ENCODE measurements at regions not wholly inside any gene's neighbourhood (a gene's known extent, or its start where the extent isn't known, plus 50 kb on each side); places are given as distances from the start of the nearest gene placed in this dataset.
A peak's percentile ranks its signal among the peaks of the same experiment; 100 is the strongest.

DNA sequence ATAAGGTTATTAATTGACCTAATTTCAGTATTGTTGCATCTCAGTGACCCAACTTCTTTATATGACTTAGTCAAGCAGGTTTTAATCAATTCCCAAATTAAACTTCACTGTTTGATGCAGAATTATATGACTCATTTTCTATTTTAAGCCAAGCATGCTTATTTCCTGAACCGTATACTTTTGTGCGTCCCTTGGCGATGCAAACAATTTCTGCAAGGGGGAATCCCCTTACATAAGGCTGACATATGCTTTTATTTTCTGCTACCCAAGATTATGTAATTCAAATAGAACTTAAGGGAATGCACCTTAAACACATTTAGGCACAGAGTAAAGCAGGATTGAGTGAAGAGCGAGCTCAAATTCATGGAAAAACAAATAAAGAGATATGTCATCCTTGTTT is 303.9 kb downstream of the PDCD6IP start:
- DNase-seq (ENCODE audit: low read depth in 1 of 2, low spot score in 1 of 2): no peak
- Histone ChIP-seq H3K27me3 (ENCODE audit: insufficient read depth, poor library complexity, severe bottlenecking) (no peaks in the 10 kb centered on the region), H3K27ac (replicated peaks) (no peak overlapping the region), H3K4me3 (replicated peaks; ENCODE audit: insufficient read depth, low read length) (no peak overlapping the region)
- TF ChIP-seq SPI1 (IDR thresholded peaks at IDR 0.05; ENCODE audit: borderline replicate concordance, low read depth) (no peak), POLR2AphosphoS5 (IDR thresholded peaks at IDR 0.05; ENCODE audit: low read depth) (no peak), GABPA (IDR thresholded peaks at IDR 0.05; ENCODE audit: low read depth) (no peak)
- TF ChIP-seq, protein P1, sequence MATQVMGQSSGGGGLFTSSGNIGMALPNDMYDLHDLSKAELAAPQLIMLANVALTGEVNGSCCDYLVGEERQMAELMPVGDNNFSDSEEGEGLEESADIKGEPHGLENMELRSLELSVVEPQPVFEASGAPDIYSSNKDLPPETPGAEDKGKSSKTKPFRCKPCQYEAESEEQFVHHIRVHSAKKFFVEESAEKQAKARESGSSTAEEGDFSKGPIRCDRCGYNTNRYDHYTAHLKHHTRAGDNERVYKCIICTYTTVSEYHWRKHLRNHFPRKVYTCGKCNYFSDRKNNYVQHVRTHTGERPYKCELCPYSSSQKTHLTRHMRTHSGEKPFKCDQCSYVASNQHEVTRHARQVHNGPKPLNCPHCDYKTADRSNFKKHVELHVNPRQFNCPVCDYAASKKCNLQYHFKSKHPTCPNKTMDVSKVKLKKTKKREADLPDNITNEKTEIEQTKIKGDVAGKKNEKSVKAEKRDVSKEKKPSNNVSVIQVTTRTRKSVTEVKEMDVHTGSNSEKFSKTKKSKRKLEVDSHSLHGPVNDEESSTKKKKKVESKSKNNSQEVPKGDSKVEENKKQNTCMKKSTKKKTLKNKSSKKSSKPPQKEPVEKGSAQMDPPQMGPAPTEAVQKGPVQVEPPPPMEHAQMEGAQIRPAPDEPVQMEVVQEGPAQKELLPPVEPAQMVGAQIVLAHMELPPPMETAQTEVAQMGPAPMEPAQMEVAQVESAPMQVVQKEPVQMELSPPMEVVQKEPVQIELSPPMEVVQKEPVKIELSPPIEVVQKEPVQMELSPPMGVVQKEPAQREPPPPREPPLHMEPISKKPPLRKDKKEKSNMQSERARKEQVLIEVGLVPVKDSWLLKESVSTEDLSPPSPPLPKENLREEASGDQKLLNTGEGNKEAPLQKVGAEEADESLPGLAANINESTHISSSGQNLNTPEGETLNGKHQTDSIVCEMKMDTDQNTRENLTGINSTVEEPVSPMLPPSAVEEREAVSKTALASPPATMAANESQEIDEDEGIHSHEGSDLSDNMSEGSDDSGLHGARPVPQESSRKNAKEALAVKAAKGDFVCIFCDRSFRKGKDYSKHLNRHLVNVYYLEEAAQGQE (IDR thresholded peaks at IDR 0.05; ENCODE audit: insufficient replicate concordance, low read depth): no peak
- TF ChIP-seq, protein P2, sequence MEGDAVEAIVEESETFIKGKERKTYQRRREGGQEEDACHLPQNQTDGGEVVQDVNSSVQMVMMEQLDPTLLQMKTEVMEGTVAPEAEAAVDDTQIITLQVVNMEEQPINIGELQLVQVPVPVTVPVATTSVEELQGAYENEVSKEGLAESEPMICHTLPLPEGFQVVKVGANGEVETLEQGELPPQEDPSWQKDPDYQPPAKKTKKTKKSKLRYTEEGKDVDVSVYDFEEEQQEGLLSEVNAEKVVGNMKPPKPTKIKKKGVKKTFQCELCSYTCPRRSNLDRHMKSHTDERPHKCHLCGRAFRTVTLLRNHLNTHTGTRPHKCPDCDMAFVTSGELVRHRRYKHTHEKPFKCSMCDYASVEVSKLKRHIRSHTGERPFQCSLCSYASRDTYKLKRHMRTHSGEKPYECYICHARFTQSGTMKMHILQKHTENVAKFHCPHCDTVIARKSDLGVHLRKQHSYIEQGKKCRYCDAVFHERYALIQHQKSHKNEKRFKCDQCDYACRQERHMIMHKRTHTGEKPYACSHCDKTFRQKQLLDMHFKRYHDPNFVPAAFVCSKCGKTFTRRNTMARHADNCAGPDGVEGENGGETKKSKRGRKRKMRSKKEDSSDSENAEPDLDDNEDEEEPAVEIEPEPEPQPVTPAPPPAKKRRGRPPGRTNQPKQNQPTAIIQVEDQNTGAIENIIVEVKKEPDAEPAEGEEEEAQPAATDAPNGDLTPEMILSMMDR (IDR thresholded peaks at IDR 0.05; ENCODE audit: insufficient read depth, low read length): no peak

DNA sequence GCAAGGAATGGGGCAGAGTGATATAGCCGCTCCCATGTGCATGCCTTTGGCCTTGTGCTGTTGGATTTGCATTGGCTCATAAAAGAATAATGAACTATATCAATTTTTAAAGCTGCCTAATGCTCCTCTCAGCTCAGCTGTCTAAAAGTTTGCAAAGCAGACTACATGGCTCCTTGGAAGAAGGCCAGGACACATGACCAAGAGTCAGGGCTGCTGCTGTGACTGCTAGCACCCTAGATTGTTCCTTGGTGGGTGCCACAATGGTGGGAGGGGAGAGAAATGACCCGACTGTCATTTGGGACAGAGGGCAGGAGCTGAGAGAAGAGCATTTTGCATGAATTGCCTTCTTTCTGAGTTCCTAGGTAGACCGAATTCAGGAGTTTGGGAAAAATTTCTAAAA is 307.9 kb downstream of the PDCD6IP start:
- Histone ChIP-seq H3K4me3 (replicated peaks; ENCODE audit: insufficient read depth, low read length) (no peak overlapping the region), H3K27ac (replicated peaks) (no peak overlapping the region), H3K27me3 (ENCODE audit: insufficient read depth, poor library complexity, severe bottlenecking) (no peaks in the 10 kb centered on the region)
- no peak for DNase-seq (ENCODE audit: low read depth in 1 of 2, low spot score in 1 of 2)
- TF ChIP-seq POLR2AphosphoS5 (IDR thresholded peaks at IDR 0.05; ENCODE audit: low read depth): no peak
- TF ChIP-seq, protein P2 (IDR thresholded peaks at IDR 0.05; ENCODE audit: insufficient read depth, low read length): no peak

DNA sequence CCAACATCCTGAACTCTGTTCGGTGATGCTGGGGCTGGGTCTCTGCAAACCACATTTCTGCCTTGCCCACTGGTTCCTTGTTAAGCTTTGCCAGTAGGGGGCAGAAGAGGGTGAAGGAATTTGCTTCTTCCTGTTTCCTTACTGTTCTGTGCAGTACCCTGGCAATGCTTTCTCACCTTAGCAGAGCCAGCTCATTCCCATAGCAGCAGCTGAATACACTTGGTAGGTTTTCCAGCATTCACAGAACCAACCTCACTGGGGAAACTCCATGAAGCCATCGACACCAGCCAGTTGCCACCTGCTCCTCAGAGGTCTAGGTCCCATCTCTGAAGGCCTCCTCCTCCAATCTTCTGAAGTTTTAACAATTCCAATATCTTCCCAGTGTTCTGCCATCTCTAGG is 308.4 kb downstream of the PDCD6IP start:
- H3K27me3 ChIP-seq (ENCODE audit: insufficient read depth, poor library complexity, severe bottlenecking): no peaks in the 10 kb centered on the region
- TF ChIP-seq, protein P2 (IDR thresholded peaks at IDR 0.05; ENCODE audit: insufficient read depth, low read length): peak; percentile 48
- TF ChIP-seq POLR2AphosphoS5 (IDR thresholded peaks at IDR 0.05; ENCODE audit: low read depth) (no peak), SPI1 (IDR thresholded peaks at IDR 0.05; ENCODE audit: borderline replicate concordance, low read depth) (peak; percentile 8; the same call in 1 of the 2 replicates)
- peak; percentile 21 to 39 for DNase-seq (ENCODE audit: low read depth in 1 of 2, low spot score in 1 of 2)
- no peak overlapping the region for H3K27ac ChIP-seq (replicated peaks)
- H3K4me3 ChIP-seq (replicated peaks; ENCODE audit: insufficient read depth, low read length): no peak overlapping the region

DNA sequence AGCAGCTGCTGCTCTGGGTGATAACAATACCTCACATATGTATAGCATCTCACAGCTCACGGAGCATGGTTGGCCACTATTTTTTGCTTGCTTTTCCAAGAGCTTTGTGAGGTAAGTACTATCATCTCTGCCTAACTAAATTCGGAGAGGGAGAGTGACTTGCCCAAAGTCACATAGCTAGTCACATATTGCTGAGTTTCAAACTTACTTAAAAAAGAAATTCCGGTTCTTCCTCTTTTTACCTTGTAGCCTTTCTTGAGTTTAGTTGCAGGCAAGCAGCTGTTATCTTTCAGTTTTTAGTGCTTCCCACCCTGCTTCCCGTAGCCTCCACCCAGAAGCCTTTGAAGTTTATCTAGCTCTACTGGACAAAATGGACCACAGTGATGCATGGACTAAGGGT is 309.2 kb downstream of the PDCD6IP start:
- Histone ChIP-seq H3K4me3 (replicated peaks; ENCODE audit: insufficient read depth, low read length) (no peak overlapping the region), H3K27ac (replicated peaks) (no peak overlapping the region), H3K27me3 (ENCODE audit: insufficient read depth, poor library complexity, severe bottlenecking) (no peaks in the 10 kb centered on the region)
- TF ChIP-seq, protein P1 (IDR thresholded peaks at IDR 0.05; ENCODE audit: insufficient replicate concordance, low read depth): no peak
- TF ChIP-seq GABPA (IDR thresholded peaks at IDR 0.05; ENCODE audit: low read depth) (no peak), SPI1 (IDR thresholded peaks at IDR 0.05; ENCODE audit: borderline replicate concordance, low read depth) (no peak), POLR2AphosphoS5 (IDR thresholded peaks at IDR 0.05; ENCODE audit: low read depth) (no peak)
- TF ChIP-seq, protein P2 (IDR thresholded peaks at IDR 0.05; ENCODE audit: insufficient read depth, low read length): no peak
- no peak for DNase-seq (ENCODE audit: low read depth in 1 of 2, low spot score in 1 of 2)

Data from HL-60 (cell line).